WTC11 (cell line): ENCODE measurements at regions not wholly inside any gene's neighbourhood (a gene's known extent, or its start where the extent isn't known, plus 50 kb on each side); places are given as distances from the start of the nearest gene placed in this dataset.

Source experiments
- ATF1 ChIP-seq: sonication (generic); formaldehyde crosslinking; IDR thresholded peaks from 2 replicates; pipeline ENCODE4 v1.8.1; 2023; ENCODE audit warnings: mild to moderate bottlenecking, moderate library complexity, missing genetic modification reagents
- CREB1 ChIP-seq: sonication (generic); formaldehyde crosslinking; IDR thresholded peaks from 2 replicates; pipeline ENCODE4 v1.8.0; 2023; ENCODE audit warnings: mild to moderate bottlenecking, missing genetic modification reagents
- E2F4 ChIP-seq: sonication (generic); formaldehyde crosslinking; IDR thresholded peaks from 2 replicates; pipeline ENCODE4 v1.8.1; 2022; ENCODE audit warnings: low read depth, mild to moderate bottlenecking, moderate library complexity, missing genetic modification reagents, borderline replicate concordance
- JUN ChIP-seq: sonication (generic); formaldehyde crosslinking; IDR thresholded peaks from 2 replicates; pipeline ENCODE4 v1.8.0; 2023; ENCODE audit warnings: mild to moderate bottlenecking, missing genetic modification reagents
- MAX ChIP-seq: sonication (generic); formaldehyde crosslinking; IDR thresholded peaks from 2 replicates; pipeline ENCODE4 v1.8.0; 2022; ENCODE audit warnings: mild to moderate bottlenecking, missing genetic modification reagents
- NFYB ChIP-seq: sonication (generic); formaldehyde crosslinking; conservative IDR thresholded peaks from 2 replicates; pipeline ENCODE4 v1.8.0; 2022; ENCODE audit warnings: low read depth, missing genetic modification reagents
- TP53 ChIP-seq: sonication (generic); formaldehyde crosslinking; IDR thresholded peaks from 2 replicates; pipeline ENCODE4 v1.8.1; 2023; ENCODE audit warnings: mild to moderate bottlenecking, missing genetic modification reagents
- TF ChIP-seq, protein P1 (sequence below): fragments of 200-600 bp; IDR thresholded peaks from 2 replicates; pipeline ENCODE4 v1.8.0; 2022; ENCODE audit warnings: antibody characterized with exemption

DNA sequence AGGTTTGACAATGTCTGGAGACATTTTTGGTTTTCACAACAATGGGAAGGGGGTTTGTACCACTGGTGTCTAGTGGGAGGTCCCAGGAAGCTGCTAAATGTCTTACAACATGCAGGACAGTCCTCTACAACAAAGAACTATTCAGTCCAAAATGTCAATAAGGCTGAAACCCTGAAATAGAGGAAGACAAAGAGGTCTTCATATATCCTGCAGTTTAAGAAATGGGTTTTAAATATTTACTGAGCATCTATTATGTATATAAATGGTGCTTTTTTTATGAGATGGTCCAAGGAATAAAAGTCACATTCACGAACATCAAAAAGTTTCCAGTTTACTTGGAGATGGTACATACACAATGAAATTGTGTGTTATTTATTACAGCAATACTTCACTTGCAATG, 107.3 kb downstream of the AKAP11 start:
- TF ChIP-seq MAX (CRISPR knock-in tag) (no peak), ATF1 (no peak), E2F4 (no peak), JUN (CRISPR knock-in tag) (no peak), NFYB (CRISPR knock-in tag) (no peak), CREB1 (CRISPR knock-in tag) (no peak), TP53 (CRISPR knock-in tag) (no peak)
- TF ChIP-seq, protein P1, sequence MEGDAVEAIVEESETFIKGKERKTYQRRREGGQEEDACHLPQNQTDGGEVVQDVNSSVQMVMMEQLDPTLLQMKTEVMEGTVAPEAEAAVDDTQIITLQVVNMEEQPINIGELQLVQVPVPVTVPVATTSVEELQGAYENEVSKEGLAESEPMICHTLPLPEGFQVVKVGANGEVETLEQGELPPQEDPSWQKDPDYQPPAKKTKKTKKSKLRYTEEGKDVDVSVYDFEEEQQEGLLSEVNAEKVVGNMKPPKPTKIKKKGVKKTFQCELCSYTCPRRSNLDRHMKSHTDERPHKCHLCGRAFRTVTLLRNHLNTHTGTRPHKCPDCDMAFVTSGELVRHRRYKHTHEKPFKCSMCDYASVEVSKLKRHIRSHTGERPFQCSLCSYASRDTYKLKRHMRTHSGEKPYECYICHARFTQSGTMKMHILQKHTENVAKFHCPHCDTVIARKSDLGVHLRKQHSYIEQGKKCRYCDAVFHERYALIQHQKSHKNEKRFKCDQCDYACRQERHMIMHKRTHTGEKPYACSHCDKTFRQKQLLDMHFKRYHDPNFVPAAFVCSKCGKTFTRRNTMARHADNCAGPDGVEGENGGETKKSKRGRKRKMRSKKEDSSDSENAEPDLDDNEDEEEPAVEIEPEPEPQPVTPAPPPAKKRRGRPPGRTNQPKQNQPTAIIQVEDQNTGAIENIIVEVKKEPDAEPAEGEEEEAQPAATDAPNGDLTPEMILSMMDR: no peak
